ENCODE measurements at regions not wholly inside any gene's neighbourhood (a gene's known extent, or its start where the extent isn't known, plus 50 kb on each side); places are given as distances from the start of the nearest gene placed in this dataset.

DNA sequence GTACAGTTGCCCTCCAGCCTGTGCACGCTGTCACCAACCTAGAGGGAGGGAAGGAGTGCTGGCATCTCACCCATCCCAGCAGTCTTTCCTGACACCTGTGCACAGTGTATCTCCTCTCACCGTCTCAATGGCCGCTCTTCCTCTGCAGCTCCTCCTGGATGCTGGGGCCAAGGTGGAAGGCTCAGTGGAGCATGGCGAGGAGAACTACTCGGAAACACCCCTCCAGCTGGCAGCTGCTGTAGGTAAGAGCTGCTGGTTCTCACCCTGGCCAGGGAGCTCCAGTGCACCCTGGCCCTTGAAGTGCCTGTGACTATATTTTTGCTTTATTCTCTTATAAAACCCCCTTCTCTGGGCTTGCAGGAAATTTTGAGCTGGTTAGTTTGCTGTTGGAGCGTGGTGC, 68.7 kb upstream of the PWP1 start:
- TF ChIP-seq SP1 (IDR thresholded peaks at IDR 0.05) (no peak), ELF4 (IDR thresholded peaks at IDR 0.05) (no peak), L3MBTL2 (conservative IDR thresholded peaks at IDR 0.05) (no peak), FOXM1 (IDR thresholded peaks at IDR 0.05; ENCODE audit: borderline replicate concordance) (no peak), ZNF384 (IDR thresholded peaks at IDR 0.05) (no peak), NFRKB (IDR thresholded peaks at IDR 0.05) (no peak), FOXA1 (IDR thresholded peaks at IDR 0.05) (no peak), SUZ12 (IDR thresholded peaks at IDR 0.05) (no peak), HDGF (IDR thresholded peaks at IDR 0.05; ENCODE audit: borderline replicate concordance) (no peak), PKNOX1 (IDR thresholded peaks at IDR 0.05) (no peak)
